ENCODE measurements at regions not wholly inside any gene's neighbourhood (a gene's known extent, or its start where the extent isn't known, plus 50 kb on each side); places are given as distances from the start of the nearest gene placed in this dataset.

GRCh38 chr11:103714246-103714645, 322.2 kb upstream of the DDI1 start:
- H3K4me2 ChIP-seq (ENCODE audit: insufficient read depth, low read length), result peak overlapping the region; percentile 36
- DNase-seq (ENCODE audit: insufficient read length, low spot score, missing footprints), result peak; percentile 68

DNA sequence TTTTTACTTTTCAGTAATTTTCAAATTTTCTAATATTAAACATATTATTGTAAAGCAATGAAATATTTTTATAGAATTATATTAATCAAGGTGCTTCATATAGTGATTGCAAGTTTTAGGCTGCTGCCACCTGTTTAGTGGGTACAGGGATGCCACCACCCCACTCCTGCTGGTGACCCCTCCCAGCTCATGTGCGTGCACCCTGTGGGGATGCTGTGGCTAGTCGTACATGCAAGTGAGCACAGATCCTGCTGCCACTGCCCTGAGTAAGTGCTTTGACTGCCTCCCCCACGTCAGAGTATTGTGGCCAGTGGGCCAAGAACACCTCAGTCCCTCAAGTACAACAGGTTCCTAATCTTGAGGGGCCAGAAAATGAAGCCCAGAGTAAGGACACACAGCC, 320.1 kb upstream of the DDI1 start:
- no peak overlapping the region for H3K4me2 ChIP-seq (ENCODE audit: insufficient read depth, low read length)

More at GRCh38 chr11:103714246-103714645, 322.2 kb upstream of the DDI1 start:
- Histone ChIP-seq H2AFZ (ENCODE audit: low read length) (no peak overlapping the region), H3K79me2 (ENCODE audit: insufficient read depth, low read length) (no peaks in the 10 kb centered on the region), H3K9me3 (ENCODE audit: low read depth, low read length) (no peaks in the 10 kb centered on the region), H3K4me1 (ENCODE audit: insufficient read depth, low read length) (peaks cover 15% of the 10 kb centered on the region), H3K4me3 (ENCODE audit: insufficient read depth, low read length) (no peak overlapping the region), H3K27ac (ENCODE audit: low read depth, low read length) (peak overlapping the region; percentile 1), H4K20me1 (ENCODE audit: insufficient read depth, low read length) (no peaks in the 10 kb centered on the region), H3K36me3 (ENCODE audit: insufficient read depth, low read length) (no peaks in the 10 kb centered on the region), H3K27me3 (ENCODE audit: insufficient read depth, low read length) (no peaks in the 10 kb centered on the region)
- TF ChIP-seq, protein P1, sequence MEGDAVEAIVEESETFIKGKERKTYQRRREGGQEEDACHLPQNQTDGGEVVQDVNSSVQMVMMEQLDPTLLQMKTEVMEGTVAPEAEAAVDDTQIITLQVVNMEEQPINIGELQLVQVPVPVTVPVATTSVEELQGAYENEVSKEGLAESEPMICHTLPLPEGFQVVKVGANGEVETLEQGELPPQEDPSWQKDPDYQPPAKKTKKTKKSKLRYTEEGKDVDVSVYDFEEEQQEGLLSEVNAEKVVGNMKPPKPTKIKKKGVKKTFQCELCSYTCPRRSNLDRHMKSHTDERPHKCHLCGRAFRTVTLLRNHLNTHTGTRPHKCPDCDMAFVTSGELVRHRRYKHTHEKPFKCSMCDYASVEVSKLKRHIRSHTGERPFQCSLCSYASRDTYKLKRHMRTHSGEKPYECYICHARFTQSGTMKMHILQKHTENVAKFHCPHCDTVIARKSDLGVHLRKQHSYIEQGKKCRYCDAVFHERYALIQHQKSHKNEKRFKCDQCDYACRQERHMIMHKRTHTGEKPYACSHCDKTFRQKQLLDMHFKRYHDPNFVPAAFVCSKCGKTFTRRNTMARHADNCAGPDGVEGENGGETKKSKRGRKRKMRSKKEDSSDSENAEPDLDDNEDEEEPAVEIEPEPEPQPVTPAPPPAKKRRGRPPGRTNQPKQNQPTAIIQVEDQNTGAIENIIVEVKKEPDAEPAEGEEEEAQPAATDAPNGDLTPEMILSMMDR (IDR thresholded peaks at IDR 0.05; ENCODE audit: extremely low read depth, low read depth, low read length), result no peak

DNA sequence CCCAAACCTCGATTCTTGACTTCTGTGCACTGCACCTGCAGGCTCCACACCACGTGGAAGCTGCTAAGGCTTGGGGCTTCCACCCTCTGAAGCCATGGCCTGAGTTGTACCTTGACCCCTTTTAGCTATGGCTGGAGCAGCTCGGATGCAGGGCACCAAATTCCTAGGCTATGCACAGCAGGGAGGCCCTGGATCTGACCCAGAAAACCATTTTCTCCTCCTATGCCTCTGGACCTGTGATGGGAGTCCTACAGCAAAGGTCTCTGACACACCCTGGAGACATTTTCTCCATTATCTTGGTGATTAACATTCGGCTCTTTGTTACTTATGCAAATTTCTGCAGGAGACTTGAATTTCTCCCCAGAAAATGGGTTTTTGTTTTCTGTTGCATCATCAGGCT, 309.2 kb upstream of the DDI1 start:
- no peak overlapping the region for H3K4me3 ChIP-seq (ENCODE audit: insufficient read depth, low read length)
- no peaks in the 10 kb centered on the region for H3K79me2 ChIP-seq (ENCODE audit: insufficient read depth, low read length)
- no peak overlapping the region for H2AFZ ChIP-seq (ENCODE audit: low read length)
- H3K27ac ChIP-seq (ENCODE audit: low read depth, low read length), result no peak overlapping the region
- TF ChIP-seq, protein P1 (IDR thresholded peaks at IDR 0.05; ENCODE audit: extremely low read depth, low read depth, low read length), result no peak
- no peaks in the 10 kb centered on the region for H3K27me3 ChIP-seq (ENCODE audit: insufficient read depth, low read length)
- no peaks in the 10 kb centered on the region for H3K4me1 ChIP-seq (ENCODE audit: insufficient read depth, low read length)
- no peak for DNase-seq (ENCODE audit: insufficient read length, low spot score, missing footprints)
- no peaks in the 10 kb centered on the region for H3K36me3 ChIP-seq (ENCODE audit: insufficient read depth, low read length)
- no peaks in the 10 kb centered on the region for H3K9me3 ChIP-seq (ENCODE audit: low read depth, low read length)
- no peak overlapping the region for H3K4me2 ChIP-seq (ENCODE audit: insufficient read depth, low read length)
- H4K20me1 ChIP-seq (ENCODE audit: insufficient read depth, low read length), result no peaks in the 10 kb centered on the region

More for the DNA sequence above, 320.1 kb upstream of the DDI1 start:
- peaks cover 15% of the 10 kb centered on the region for H3K4me1 ChIP-seq (ENCODE audit: insufficient read depth, low read length)
- no peak overlapping the region for H3K4me3 ChIP-seq (ENCODE audit: insufficient read depth, low read length)
- no peaks in the 10 kb centered on the region for H3K27me3 ChIP-seq (ENCODE audit: insufficient read depth, low read length)
- no peaks in the 10 kb centered on the region for H4K20me1 ChIP-seq (ENCODE audit: insufficient read depth, low read length)
- no peaks in the 10 kb centered on the region for H3K36me3 ChIP-seq (ENCODE audit: insufficient read depth, low read length)
- no peak overlapping the region for H2AFZ ChIP-seq (ENCODE audit: low read length)
- DNase-seq (ENCODE audit: insufficient read length, low spot score, missing footprints), result no peak
- no peak overlapping the region for H3K27ac ChIP-seq (ENCODE audit: low read depth, low read length)
- no peaks in the 10 kb centered on the region for H3K79me2 ChIP-seq (ENCODE audit: insufficient read depth, low read length)
- H3K9me3 ChIP-seq (ENCODE audit: low read depth, low read length), result no peaks in the 10 kb centered on the region
- TF ChIP-seq, protein P1 (IDR thresholded peaks at IDR 0.05; ENCODE audit: extremely low read depth, low read depth, low read length), result no peak

GRCh38 chr11:103729617-103730016, 306.8 kb upstream of the DDI1 start:
- H4K20me1 ChIP-seq (ENCODE audit: insufficient read depth, low read length), result no peaks in the 10 kb centered on the region
- no peak overlapping the region for H3K4me2 ChIP-seq (ENCODE audit: insufficient read depth, low read length)
- H3K9me3 ChIP-seq (ENCODE audit: low read depth, low read length), result no peaks in the 10 kb centered on the region
- no peaks in the 10 kb centered on the region for H3K27me3 ChIP-seq (ENCODE audit: insufficient read depth, low read length)
- DNase-seq (ENCODE audit: insufficient read length, low spot score, missing footprints), result no peak
- no peak overlapping the region for H3K27ac ChIP-seq (ENCODE audit: low read depth, low read length)
- no peaks in the 10 kb centered on the region for H3K4me1 ChIP-seq (ENCODE audit: insufficient read depth, low read length)
- TF ChIP-seq, protein P1 (IDR thresholded peaks at IDR 0.05; ENCODE audit: extremely low read depth, low read depth, low read length), result no peak
- no peaks in the 10 kb centered on the region for H3K79me2 ChIP-seq (ENCODE audit: insufficient read depth, low read length)
- H3K4me3 ChIP-seq (ENCODE audit: insufficient read depth, low read length), result no peak overlapping the region
- H3K36me3 ChIP-seq (ENCODE audit: insufficient read depth, low read length), result no peaks in the 10 kb centered on the region
- H2AFZ ChIP-seq (ENCODE audit: low read length), result no peak overlapping the region
